Caco-2 (cell line): ENCODE measurements at regions not wholly inside any gene's neighbourhood (a gene's known extent, or its start where the extent isn't known, plus 50 kb on each side); places are given as distances from the start of the nearest gene placed in this dataset.

Experiments used
- BruUV-seq: library from RNA; stranded (reverse); fragments of 400-500 nt; replicated peaks from 2 replicates; lab custom pipeline; 2021; lab: Mats Ljungman, UMichigan
- CTCF ChIA-PET: fragments of 300-600 bp; sonication (Branson Sonifier 250); formaldehyde crosslinking; loops from one replicate; lab custom pipeline; 2022; ENCODE audit warnings: antibody characterized with exemption; lab: Charles Lee
- POLR2A ChIA-PET: fragments of 300-600 bp; sonication (Branson Sonifier 250); formaldehyde crosslinking; loops from one replicate; lab custom pipeline; 2022; ENCODE audit warnings: antibody characterized with exemption; lab: Charles Lee
- DNase-seq, 2 experiments: peaks; one replicate each; pipeline versions ENCODE4 v3.0.0 to v3.0.0-alpha.2; 2020 to 2022
- H3K27me3 ChIP-seq: replicated peaks from 2 replicates; pipeline ENCODE4 v1.6.0; 2011; ENCODE audit warnings: low read length; ENCODE audit not compliant: control insufficient read depth, insufficient read depth
- H3K36me3 ChIP-seq: 2 replicates; pipeline ENCODE4 v1.5.1; 2011; ENCODE audit warnings: low read length; ENCODE audit not compliant: control insufficient read depth, insufficient read depth
- H3K4me1 ChIP-seq: fragments of 250-450 bp; sonication (Bioruptor Pico); 2 replicates; pipeline ENCODE4 v1.5.1; 2020; ENCODE audit warnings: mild to moderate bottlenecking
- H3K4me3 ChIP-seq: 2 replicates; pipeline ENCODE4 v1.5.1; 2011; ENCODE audit warnings: low read depth, mild to moderate bottlenecking, control low read depth, low read length
- H3K9me3 ChIP-seq: fragments of 250-450 bp; sonication (Bioruptor Pico); 2 replicates; pipeline ENCODE4 v1.5.1; 2020; ENCODE audit warnings: mild to moderate bottlenecking, moderate library complexity
- H3K27ac Mint-ChIP-seq: one replicate; pipeline ENCODE4 v1.8.0; 2022; ENCODE audit warnings: mixed read lengths; ENCODE audit not compliant: unreplicated experiment
- H3K27me3 Mint-ChIP-seq: one replicate; pipeline ENCODE4 v1.8.0; 2022; ENCODE audit warnings: mixed read lengths; ENCODE audit not compliant: insufficient read depth, unreplicated experiment
- H3K36me3 Mint-ChIP-seq: one replicate; pipeline ENCODE4 v1.8.0; 2022; ENCODE audit warnings: mild to moderate bottlenecking, mixed read lengths; ENCODE audit not compliant: insufficient read depth, unreplicated experiment
- H3K4me1 Mint-ChIP-seq: one replicate; pipeline ENCODE4 v1.8.0; 2022; ENCODE audit warnings: low read depth, mixed read lengths; ENCODE audit not compliant: unreplicated experiment
- H3K4me3 Mint-ChIP-seq: one replicate; pipeline ENCODE4 v1.8.0; 2022; ENCODE audit warnings: mild to moderate bottlenecking, moderate library complexity, mixed read lengths; ENCODE audit not compliant: unreplicated experiment
- H3K9me3 Mint-ChIP-seq: one replicate; pipeline ENCODE4 v1.8.0; 2022; ENCODE audit warnings: mixed read lengths; ENCODE audit not compliant: unreplicated experiment
- CTCF ChIP-seq, 2 experiments: fragments of 200-600 bp in 1 of 2; IDR thresholded peaks; 1 replicate in 1 of 2; 2 replicates in 1 of 2; pipeline versions ENCODE4 v1.5.1 to v1.8.0; 2011 to 2022; ENCODE audit warnings: antibody characterized with exemption in 1 of 2, control low read depth in 1 of 2, inconsistent platforms in 1 of 2, low read depth in 1 of 2, low read length in 1 of 2, mild to moderate bottlenecking in 1 of 2, moderate library complexity in 1 of 2; ENCODE audit not compliant: insufficient read depth in 1 of 2, severe bottlenecking in 1 of 2, unreplicated experiment in 1 of 2
- intact Hi-C: fragments of 100-400 bp; cut with micrococcal nuclease; formaldehyde crosslinking; loops from one replicate; pipeline ENCODE4 v1.10.0; 2022; ENCODE audit not compliant: unreplicated experiment

DNA sequence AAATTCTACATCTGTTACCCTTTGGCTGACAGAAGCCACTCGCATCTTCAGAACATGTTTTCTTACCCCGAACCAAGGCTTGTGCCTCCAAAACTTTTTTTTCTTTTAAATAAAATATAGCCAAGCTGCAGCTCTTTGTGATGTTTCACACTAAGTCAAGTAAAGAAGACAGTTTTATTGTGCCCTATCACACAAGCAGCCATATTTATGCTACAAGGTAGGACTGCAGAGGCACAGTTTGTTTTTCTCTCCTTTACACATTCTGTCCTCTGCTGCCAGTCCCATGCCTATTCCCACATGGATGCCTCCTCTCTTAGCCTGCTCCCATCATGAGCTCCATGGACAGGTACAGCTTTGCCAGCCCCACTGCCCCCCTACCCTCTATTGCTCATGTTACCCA is 219.6 kb upstream of the THUMPD2 start:
- intact Hi-C loops, result no loop called here
- POLR2A ChIA-PET, result interaction anchor here (0.6 kb wide), 1 partner anchor 157 kb away, joined by 5 read pairs; no protein-coding TSS in a partner anchor
- CTCF ChIA-PET, result interaction anchor here (0.6 kb wide), 1 partner anchor 85 kb away, joined by 3 read pairs; no protein-coding TSS in a partner anchor

GRCh38 chr2:39996653-39997080 is 217.6 kb upstream of the THUMPD2 start:
- Mint-ChIP-seq H3K36me3 (no peaks in the 10 kb centered on the region), H3K9me3 (no peaks in the 10 kb centered on the region), H3K4me1 (no peaks in the 10 kb centered on the region), H3K4me3 (no peak overlapping the region), H3K27ac (no peak overlapping the region), H3K27me3 (peaks cover 4% of the 10 kb centered on the region)
- H3K9me3 ChIP-seq, result no peaks in the 10 kb centered on the region
- H3K4me1 ChIP-seq, result no peaks in the 10 kb centered on the region
- H3K36me3 ChIP-seq, result no peaks in the 10 kb centered on the region
- BruUV-seq, result no TSS peak
- H3K4me3 ChIP-seq, result no peak overlapping the region
- ChIA-PET CTCF (interaction anchor here (0.6 kb wide), 1 partner anchor 83 kb away, joined by 3 read pairs; no protein-coding TSS in a partner anchor), POLR2A (no interaction called here)
- no peak for TF ChIP-seq CTCF (IDR thresholded peaks at IDR 0.05; ENCODE audit: insufficient read depth in 1 of 2, low read depth in 1 of 2, low read length in 1 of 2, severe bottlenecking in 1 of 2, unreplicated experiment in 1 of 2)
- no peak for DNase-seq
- intact Hi-C loops, result no loop called here
- no peaks in the 10 kb centered on the region for H3K27me3 ChIP-seq

More for the DNA sequence above, 219.6 kb upstream of the THUMPD2 start:
- no peaks in the 10 kb centered on the region for H3K9me3 Mint-ChIP-seq
- H3K4me1 ChIP-seq, result no peaks in the 10 kb centered on the region
- TF ChIP-seq CTCF (IDR thresholded peaks at IDR 0.05; ENCODE audit: insufficient read depth in 1 of 2, low read depth in 1 of 2, low read length in 1 of 2, severe bottlenecking in 1 of 2, unreplicated experiment in 1 of 2), result no peak
- H3K27ac Mint-ChIP-seq, result no peak overlapping the region
- no peak for DNase-seq
- H3K27me3 ChIP-seq, result no peaks in the 10 kb centered on the region
- H3K4me3 Mint-ChIP-seq, result no peak overlapping the region
- BruUV-seq, result no TSS peak
- H3K36me3 Mint-ChIP-seq, result no peaks in the 10 kb centered on the region
- no peak overlapping the region for H3K4me3 ChIP-seq
- no peaks in the 10 kb centered on the region for H3K9me3 ChIP-seq
- no peaks in the 10 kb centered on the region for H3K36me3 ChIP-seq
- H3K27me3 Mint-ChIP-seq, result peaks cover 4% of the 10 kb centered on the region
- H3K4me1 Mint-ChIP-seq, result no peaks in the 10 kb centered on the region

GRCh38 chr2:39995005-39995737 is 216.1 kb upstream of the THUMPD2 start:
- no peaks in the 10 kb centered on the region for H3K9me3 ChIP-seq
- no peak for TF ChIP-seq CTCF (IDR thresholded peaks at IDR 0.05; ENCODE audit: insufficient read depth in 1 of 2, low read depth in 1 of 2, low read length in 1 of 2, severe bottlenecking in 1 of 2, unreplicated experiment in 1 of 2)
- Mint-ChIP-seq H3K27ac (no peak overlapping the region), H3K36me3 (no peaks in the 10 kb centered on the region), H3K4me3 (no peak overlapping the region), H3K4me1 (no peaks in the 10 kb centered on the region), H3K9me3 (no peaks in the 10 kb centered on the region), H3K27me3 (peaks cover 1% of the 10 kb centered on the region)
- ChIA-PET POLR2A (no interaction called here), CTCF (no interaction called here)
- no peak overlapping the region for H3K4me3 ChIP-seq
- intact Hi-C loops, result no loop called here
- H3K36me3 ChIP-seq, result no peaks in the 10 kb centered on the region
- no peaks in the 10 kb centered on the region for H3K27me3 ChIP-seq
- DNase-seq, result no peak
- no TSS peak for BruUV-seq
- no peaks in the 10 kb centered on the region for H3K4me1 ChIP-seq
